Left lobe of liver (tissue), 2 donors: ENCODE measurements at regions not wholly inside any gene's neighbourhood (a gene's known extent, or its start where the extent isn't known, plus 50 kb on each side); places are given as distances from the start of the nearest gene placed in this dataset.
"Not testable (repeated sequence)": the region's sequence is repeated elsewhere in the genome, so short reads cannot be mapped to it uniquely, and the experiment has no call there.

ENCODE experiments used
- ATAC-seq: fragments of 200-7000 bp; cut with Tn5 transposase; one replicate; pipeline ENCODE4 v1.9.1; 2020; ENCODE audit warnings: mild to moderate bottlenecking, moderate library complexity
- DNase-seq: peaks from one replicate; pipeline ENCODE4 v3.0.0-alpha.2; 2020; ENCODE audit warnings: low spot score
- donor health status: DM: no; HTN: no; CAD: no; lungs with moderate emphysema.
- donor health status: DM: no; HTN: yes; CAD: no.

- DNase-seq, ATAC-seq: not testable (repeated sequence)
Measured at GRCh38 chr16:16559179-16559740, 180.3 kb downstream of the NPIPA7 start.

- DNase-seq, ATAC-seq: not testable (repeated sequence)
Measured at GRCh38 chr16:16561532-16561931, 182.6 kb downstream of the NPIPA7 start.

GRCh38 chr16:16563962-16564361 is 185.0 kb downstream of the NPIPA7 start:
- DNase-seq, ATAC-seq: not testable (repeated sequence)

GRCh38 chr16:16565326-16565725 is 186.4 kb downstream of the NPIPA7 start:
- not testable (repeated sequence) for ATAC-seq, DNase-seq

- peak; percentile 82 for ATAC-seq
- peak; percentile 48 for DNase-seq
Measured at GRCh38 chr16:16570055-16570454, 191.1 kb downstream of the NPIPA7 start.

GRCh38 chr16:16570874-16571273 is 191.9 kb downstream of the NPIPA7 start:
- not testable (repeated sequence) for DNase-seq, ATAC-seq

GRCh38 chr16:16572130-16572774 is 193.3 kb downstream of the NPIPA7 start:
- DNase-seq, ATAC-seq: not testable (repeated sequence)

GRCh38 chr16:16577062-16577461 is 198.1 kb downstream of the NPIPA7 start:
- not testable (repeated sequence) for DNase-seq, ATAC-seq

GRCh38 chr16:16578701-16579100 is 199.8 kb downstream of the NPIPA7 start:
- DNase-seq (no peak), ATAC-seq (no peak)

GRCh38 chr16:16582916-16583315 is 204.0 kb downstream of the NPIPA7 start:
- ATAC-seq, DNase-seq: not testable (repeated sequence)

GRCh38 chr16:16586073-16586651 is 207.2 kb downstream of the NPIPA7 start:
- peak; percentile 51 for ATAC-seq
- peak; percentile 61 for DNase-seq

- ATAC-seq = peak; percentile 63
- not testable (repeated sequence) for DNase-seq
Measured at GRCh38 chr16:16586969-16587368, 208.0 kb downstream of the NPIPA7 start.

GRCh38 chr16:16588436-16588835 is 209.5 kb downstream of the NPIPA7 start:
- DNase-seq (peak; percentile 45), ATAC-seq (peak; percentile 73)

- peak; percentile 19 for ATAC-seq
- DNase-seq = not testable (repeated sequence)
Measured at GRCh38 chr16:16590654-16591318, 211.8 kb downstream of the NPIPA7 start.

GRCh38 chr16:16593156-16593863 is 214.4 kb downstream of the NPIPA7 start:
- ATAC-seq (peak; percentile 94), DNase-seq (peak; percentile 53)

- DNase-seq, ATAC-seq: not testable (repeated sequence)
Measured at GRCh38 chr16:16595029-16595718, 216.2 kb downstream of the NPIPA7 start.

GRCh38 chr16:16601239-16601638 is 222.3 kb downstream of the NPIPA7 start:
- ATAC-seq = not testable (repeated sequence)

GRCh38 chr16:16607401-16608082 is 228.6 kb downstream of the NPIPA7 start:
- not testable (repeated sequence) for DNase-seq

More at GRCh38 chr16:16601239-16601638, 222.3 kb downstream of the NPIPA7 start:
- not testable (repeated sequence) for DNase-seq

GRCh38 chr16:16609627-16610026 is 230.7 kb downstream of the NPIPA7 start:
- DNase-seq, ATAC-seq: not testable (repeated sequence)

More at GRCh38 chr16:16607401-16608082, 228.6 kb downstream of the NPIPA7 start:
- ATAC-seq = not testable (repeated sequence)
